Activated CD8-positive, alpha-beta memory T cell treated with anti-CD3 and anti-CD28 coated beads for 4 hours (primary cell): ENCODE measurements at regions not wholly inside any gene's neighbourhood (a gene's known extent, or its start where the extent isn't known, plus 50 kb on each side); places are given as distances from the start of the nearest gene placed in this dataset.
"Not testable (repeated sequence)": the region's sequence is repeated elsewhere in the genome, so short reads cannot be mapped to it uniquely, and the experiment has no call there.

Experiments used
- DNase-seq, 2 donors: peaks; one replicate each; pipeline ENCODE4 v3.0.0-alpha.2; 2020; ENCODE audit warnings: low read depth in 2 of 2

GRCh38 chr2:82968358-82968757, 1490.7 kb downstream of the SUCLG1 start:
- DNase-seq: no peak

DNA sequence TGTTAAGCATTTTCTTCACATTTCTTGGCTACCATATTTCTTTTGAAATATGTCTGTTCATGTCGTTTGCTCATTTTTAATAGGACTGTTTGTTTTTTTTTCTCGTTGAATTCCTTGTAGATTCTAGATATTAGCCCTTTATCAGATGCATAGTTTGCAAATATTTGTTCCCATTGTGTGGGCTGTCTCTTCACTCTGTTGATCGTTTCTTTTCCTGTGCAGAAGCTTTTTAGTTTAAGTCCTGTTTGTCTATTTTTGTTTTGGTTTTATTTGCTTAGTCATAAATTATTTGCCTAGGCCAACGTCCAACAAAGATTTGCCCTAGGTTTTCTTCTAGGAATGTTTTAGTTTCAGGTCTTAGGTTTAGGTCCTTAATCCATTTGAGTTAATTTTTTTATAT, 1494.7 kb downstream of the SUCLG1 start:
- no peak for DNase-seq

DNA sequence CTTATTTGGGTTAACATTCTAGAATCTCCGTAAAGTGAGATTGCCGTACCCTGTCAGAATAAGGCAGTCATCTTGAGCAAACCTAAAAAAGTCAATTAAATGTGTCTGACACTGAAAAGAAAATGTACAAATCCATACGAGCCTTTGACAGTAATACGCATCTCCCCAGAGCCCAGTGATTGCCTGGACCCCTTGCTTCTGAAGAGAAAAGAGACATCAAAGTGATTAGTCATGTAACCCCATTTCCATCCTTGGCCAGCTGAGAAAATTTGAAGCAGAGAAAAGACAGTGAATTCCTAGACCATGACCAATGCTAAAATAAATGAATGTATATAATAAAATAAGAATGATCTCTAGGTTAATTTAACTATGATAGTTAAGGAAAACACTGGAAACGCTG, 1499.4 kb downstream of the SUCLG1 start:
- DNase-seq: no peak

DNA sequence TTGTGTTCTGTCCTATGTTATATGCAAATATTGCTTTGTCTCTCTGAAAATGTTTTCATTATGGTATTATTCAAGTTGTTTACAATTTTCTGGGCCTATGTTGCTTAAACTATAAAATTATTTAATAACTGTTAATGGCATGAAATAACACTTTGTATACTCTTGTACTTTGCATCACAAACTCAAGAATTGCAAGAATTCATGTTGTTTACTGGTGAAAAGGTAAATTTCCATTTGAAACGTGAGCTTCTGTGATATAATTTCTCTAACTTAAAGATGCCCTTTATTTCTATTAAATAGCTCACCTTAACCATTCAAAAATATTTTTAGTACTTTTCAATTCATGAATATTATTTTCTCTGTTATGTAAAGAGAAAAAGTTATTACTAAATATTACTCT, 1504.2 kb downstream of the SUCLG1 start:
- no peak for DNase-seq

DNA sequence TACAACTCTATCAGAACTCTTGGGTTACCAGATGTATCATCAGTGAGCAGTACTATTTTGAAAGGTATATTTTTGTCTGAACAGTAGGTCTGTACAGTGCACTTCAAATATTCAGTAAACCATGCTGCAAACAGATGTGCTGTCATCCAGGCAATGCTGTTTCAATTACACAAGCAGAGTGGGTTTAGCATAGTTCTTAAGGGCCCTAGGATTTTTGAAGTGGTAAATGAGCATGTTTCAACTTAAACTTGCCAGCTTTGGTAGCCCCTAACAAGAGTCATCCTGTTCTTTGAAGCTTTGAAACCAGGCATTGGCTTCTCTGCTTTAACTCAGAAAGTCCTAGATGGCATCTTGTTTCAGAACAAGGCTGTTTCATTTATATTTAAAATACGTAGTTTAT, 1519.9 kb downstream of the SUCLG1 start:
- DNase-seq: no peak

DNA sequence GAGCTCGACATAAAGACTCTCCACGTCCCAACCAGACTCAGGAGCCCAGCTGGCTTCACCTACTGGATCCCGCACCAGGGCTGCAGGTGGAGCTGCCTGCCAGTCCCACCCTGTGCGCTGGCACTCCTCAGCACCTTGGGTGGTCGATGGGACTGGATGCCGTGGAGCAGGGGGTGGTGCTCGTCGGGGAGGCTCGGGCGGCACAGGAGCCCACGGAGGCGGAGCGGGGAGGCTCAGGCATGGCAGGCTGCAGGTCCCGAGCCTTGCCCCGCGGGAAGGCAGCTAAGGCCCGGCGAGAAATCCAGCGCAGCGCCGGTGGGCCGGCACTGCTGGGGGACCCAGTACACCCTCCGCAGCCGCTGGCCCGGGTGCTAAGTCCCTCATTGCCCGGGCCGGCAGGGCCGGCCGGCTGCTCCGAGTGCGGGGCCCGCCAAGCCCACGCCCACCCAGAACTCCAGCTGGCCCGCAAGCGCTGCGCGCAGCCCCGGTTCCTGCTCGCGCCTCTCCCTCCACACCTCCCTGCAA, 1520.7 kb downstream of the SUCLG1 start:
- not testable (repeated sequence) for DNase-seq

GRCh38 chr2:82913566-82913965, 1545.5 kb downstream of the SUCLG1 start:
- DNase-seq: no peak

DNA sequence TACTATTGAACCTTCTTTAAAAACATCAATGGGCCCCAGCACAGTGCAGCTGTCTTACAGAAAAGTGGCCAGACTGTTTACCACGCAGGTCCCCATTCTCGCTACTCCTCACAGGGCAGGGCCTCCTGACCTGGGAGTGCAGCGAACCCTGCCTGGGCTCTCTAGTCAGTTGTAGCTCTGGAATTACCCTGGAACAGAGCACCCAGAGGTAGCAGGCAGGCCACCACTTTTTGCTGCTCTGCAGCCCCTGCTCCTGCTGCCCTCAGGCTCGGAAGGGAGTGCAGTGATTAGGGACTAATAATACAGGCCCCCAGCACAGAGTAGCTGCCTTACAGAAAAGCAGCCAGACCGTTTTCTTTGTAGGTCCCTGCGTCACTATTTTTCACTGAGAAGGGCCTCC, 1563.0 kb downstream of the SUCLG1 start:
- DNase-seq: no peak

DNA sequence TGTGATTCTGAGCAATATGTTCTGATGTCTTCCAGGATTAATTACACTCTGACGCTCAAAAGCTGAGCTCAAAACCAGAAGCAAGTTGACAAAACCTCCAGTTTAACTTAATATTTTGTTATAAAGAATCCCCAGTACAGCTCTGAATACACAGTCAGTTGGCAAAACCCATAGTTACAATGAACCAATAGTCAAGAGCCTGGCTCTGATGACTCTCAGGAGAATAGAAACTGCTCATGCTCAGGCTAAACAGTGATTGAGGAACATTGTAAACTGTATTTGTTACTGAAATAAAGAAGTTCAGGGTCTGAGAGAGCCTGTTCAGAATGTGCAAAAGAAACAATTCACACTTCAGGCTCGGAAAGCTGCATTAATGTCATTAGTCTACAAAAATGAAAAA, 1565.9 kb downstream of the SUCLG1 start:
- DNase-seq: no peak

GRCh38 chr2:82879803-82880202, 1579.3 kb downstream of the SUCLG1 start:
- no peak for DNase-seq

- DNase-seq: no peak
Measured at GRCh38 chr2:82875858-82876257, 1583.2 kb downstream of the SUCLG1 start.

DNA sequence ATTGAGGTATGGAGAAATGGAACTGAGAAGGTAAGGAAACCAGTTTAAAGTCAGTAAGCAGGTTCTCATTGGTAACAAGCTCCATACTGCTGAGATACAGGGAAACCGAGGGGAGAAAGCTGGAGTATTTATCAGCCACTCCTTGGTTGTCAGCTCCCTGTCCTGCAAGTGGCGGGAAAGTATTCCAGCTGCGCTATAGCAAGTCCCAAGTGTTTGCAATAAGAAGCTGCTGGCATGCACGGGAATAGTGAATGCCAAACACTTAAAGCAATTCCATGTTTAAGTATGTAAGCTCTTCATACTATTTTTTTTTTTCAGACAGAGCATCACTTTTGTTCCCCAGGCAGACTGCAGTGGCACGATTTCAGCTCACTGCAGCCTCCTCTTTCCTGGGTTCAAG, 1601.1 kb downstream of the SUCLG1 start:
- DNase-seq: no peak

GRCh38 chr2:82853299-82853698, 1605.8 kb downstream of the SUCLG1 start:
- no peak for DNase-seq

DNA sequence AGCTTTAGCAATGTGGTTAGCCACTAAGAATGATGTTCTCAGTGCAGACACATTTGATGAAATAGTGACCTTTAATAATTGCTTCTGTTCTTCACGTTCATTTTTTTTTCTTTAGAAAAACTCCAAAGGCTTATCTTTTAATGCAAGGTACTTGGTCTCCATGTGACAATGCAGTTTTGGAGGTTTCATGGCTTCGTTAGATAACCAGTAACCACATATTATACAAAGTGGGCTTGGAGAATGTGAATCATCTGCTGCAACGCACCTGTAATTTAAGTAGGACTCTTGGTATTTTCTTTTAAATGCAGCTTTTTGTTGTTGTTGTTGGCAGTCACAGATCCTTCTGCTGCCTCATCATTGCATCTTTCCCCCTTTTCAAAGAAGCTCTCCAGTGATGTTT, 1606.3 kb downstream of the SUCLG1 start:
- no peak for DNase-seq

DNA sequence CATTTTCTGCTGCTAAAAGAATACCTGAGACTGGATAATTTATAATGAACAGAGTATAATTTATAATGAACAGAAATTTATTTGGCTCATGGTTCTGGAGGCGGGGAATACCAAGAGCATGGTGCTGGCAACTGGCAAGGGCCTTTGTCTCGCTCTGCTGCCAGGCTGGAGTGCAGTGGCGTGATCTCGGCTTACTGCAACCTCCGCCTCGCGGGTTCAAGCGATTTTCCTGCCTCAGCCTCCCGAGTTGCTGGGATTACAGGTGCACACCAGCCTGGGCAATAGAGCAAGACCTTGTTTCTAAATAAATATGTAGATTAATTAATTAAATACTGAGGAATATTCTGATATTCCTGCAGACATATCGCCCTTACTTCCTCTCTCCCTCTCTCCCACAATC, 1610.8 kb downstream of the SUCLG1 start:
- DNase-seq: no peak

GRCh38 chr2:82839036-82839435, 1620.0 kb downstream of the SUCLG1 start:
- no peak for DNase-seq

DNA sequence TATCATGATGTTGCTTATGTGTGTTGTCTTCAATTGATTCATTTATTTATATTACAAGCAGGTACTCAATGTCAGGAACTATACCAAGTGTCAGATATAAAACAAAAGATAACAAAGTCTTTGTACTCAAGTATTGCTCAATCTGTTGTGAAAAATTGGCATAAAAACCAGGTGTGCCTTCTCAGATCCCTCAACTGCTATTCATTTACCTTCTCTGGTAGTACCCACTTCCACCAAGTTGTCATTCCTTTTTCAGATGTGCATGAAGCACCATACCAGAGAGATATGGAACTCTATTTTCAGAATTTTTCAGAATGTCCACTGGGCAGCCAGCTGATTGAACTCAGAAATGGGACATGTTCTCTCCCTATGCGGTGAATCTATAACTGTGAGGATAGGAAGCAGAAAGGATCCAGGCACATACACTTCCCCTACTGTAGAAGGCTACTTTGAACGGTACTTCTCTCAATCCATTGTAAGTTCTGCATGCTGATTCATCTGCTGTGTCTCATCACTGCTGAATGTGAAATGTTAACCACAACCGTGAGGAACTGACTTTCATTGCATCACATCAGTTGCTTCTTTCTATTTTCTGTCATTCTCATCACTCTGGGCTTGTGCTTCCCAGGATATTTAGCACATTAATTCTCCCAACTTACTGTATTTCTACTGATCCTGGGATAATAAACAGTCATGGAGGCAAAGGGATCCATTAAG, 1621.3 kb downstream of the SUCLG1 start:
- no peak for DNase-seq

DNA sequence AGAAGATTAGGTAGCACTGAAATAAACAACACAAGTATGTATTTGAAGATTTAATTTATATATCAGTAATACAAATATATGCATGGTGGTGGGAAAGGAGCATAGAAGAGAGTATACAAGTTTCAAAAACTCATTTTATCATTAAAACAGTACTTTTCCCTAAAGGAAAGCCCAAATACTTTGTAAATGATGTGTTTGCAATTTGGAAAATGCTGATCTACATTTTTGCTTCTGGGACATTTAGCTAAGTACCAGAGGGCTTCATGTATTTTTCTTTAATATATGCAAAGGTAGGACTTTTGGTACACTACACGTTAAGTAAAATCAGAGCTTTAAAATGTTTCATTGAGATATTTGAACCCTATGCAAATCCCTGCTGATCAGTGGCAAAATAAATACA, 1624.2 kb downstream of the SUCLG1 start:
- DNase-seq: no peak

DNA sequence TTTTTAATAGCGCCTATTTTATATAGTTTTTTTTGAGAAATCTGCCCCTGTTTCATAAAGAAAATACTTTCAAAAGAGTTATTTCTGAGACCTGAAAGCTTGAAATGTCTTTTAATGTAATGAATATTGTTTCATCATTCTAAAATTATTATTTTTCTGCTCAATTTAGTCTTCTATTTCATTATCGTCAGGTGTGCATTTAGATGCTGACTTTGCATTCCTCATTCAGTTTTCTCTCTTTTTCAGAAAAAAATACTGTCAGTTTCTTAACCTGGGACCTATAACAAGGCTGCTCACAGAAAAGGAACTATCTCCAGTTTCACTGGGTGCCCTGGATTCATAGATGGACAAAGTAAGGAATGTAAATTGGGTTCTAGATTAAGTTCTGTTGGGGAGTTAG, 1631.7 kb downstream of the SUCLG1 start:
- no peak for DNase-seq

DNA sequence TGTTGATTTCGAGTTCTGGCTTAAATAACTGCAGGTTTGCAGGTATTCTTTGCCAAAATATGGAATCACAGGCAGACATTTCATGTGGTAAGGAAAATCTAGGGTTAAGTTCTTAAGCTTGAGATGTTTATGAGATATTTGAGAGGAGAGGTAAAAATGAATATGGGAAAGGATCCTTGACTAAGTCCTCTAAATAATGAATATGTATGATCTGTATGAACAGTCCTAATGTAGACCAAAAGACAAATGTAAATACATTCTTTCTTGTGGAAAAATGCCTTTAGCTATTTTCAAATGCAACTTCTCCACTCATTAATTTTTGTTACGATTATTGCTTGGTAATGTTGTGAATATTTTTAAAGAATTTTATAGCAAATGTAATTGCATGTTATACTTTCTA, 1632.6 kb downstream of the SUCLG1 start:
- DNase-seq: no peak

DNA sequence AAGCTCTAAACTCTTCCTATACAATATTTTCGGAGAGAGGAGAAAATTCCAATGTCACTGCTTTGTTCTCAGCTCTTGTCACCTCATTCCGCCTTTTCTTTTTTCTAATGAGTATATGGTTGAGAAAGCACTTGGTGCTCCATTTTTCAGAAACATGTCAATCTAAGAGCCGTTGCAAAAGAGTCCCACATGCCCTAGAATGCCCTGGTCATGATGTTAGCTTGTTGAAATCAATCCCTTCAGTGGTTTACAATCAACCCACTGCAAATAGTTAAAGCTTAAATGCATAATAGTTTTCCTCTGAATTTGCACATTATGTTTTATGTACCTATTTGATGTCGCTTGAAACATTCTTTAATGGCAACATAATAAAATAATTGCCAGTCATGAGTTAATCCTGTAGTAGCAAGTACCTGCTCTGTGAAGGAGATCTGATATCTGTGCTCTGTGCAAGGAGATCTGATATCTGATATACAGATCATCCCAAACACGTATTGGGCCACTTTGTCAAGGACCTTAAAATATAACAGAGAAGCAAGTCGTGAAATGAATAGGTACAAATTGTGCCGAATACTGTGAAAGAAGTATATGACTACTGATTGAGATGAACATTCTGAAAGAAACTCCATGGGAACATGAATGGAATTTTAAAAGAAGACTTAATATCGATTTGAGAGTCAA, 1633.5 kb downstream of the SUCLG1 start:
- DNase-seq: no peak

GRCh38 chr2:82823892-82824291, 1635.2 kb downstream of the SUCLG1 start:
- DNase-seq: no peak

GRCh38 chr2:82819951-82820350, 1639.1 kb downstream of the SUCLG1 start:
- no peak for DNase-seq
